Gastroesophageal sphincter (tissue), 3 donors: ENCODE measurements at regions not wholly inside any gene's neighbourhood (a gene's known extent, or its start where the extent isn't known, plus 50 kb on each side); places are given as distances from the start of the nearest gene placed in this dataset.

ENCODE experiments used
- CTCF ChIP-seq, 4 experiments: fragments of 200-600 bp in 2 of 4; fragments of 450-650 bp in 2 of 4; sonication (generic) in 1 of 4; IDR thresholded peaks; one replicate each; pipeline ENCODE4 v1.5.1; 2017 to 2019; ENCODE audit warnings: antibody characterized with exemption in 4 of 4, mild to moderate bottlenecking in 2 of 4, moderate library complexity in 2 of 4
- POLR2A ChIP-seq, 2 donors: fragments of 450-650 bp; IDR thresholded peaks; one replicate each; pipeline ENCODE4 v1.6.1; 2017; ENCODE audit warnings: antibody characterized with exemption in 2 of 2, mild to moderate bottlenecking in 2 of 2, moderate library complexity in 1 of 2
- POLR2AphosphoS5 ChIP-seq: sonication (generic); formaldehyde crosslinking; IDR thresholded peaks from one replicate; pipeline ENCODE4 v1.6.1; 2017; ENCODE audit warnings: antibody characterized with exemption

GRCh38 chr2:2797797-2798196 is 466.7 kb upstream of the MYT1L start:
- TF ChIP-seq CTCF (IDR thresholded peaks at IDR 0.05) (no peak), POLR2AphosphoS5 (no peak), POLR2A (IDR thresholded peaks at IDR 0.05) (no peak)
